ACC112 (cell line): ENCODE measurements at regions not wholly inside any gene's neighbourhood (a gene's known extent, or its start where the extent isn't known, plus 50 kb on each side); places are given as distances from the start of the nearest gene placed in this dataset.
"Not testable (repeated sequence)": the region's sequence is repeated elsewhere in the genome, so short reads cannot be mapped to it uniquely, and the experiment has no call there.

Experiments used
- H2AFZ ChIP-seq: fragments of 200-600 bp; sonication (generic); one replicate; pipeline ENCODE4 v1.6.0; 2017; ENCODE audit warnings: antibody characterized with exemption, low read length; ENCODE audit not compliant: unreplicated experiment
- H3K27ac ChIP-seq: fragments of 200-600 bp; sonication (generic); 2 replicates; pipeline ENCODE4 v1.5.1; 2014; ENCODE audit warnings: low read depth, mild to moderate bottlenecking, antibody characterized with exemption, low read length, moderate library complexity
- H3K27me3 ChIP-seq: fragments of 200-600 bp; sonication (generic); 2 replicates; pipeline ENCODE4 v1.6.1; 2014; ENCODE audit warnings: mild to moderate bottlenecking, antibody characterized with exemption, low read length, moderate library complexity, mixed read lengths; ENCODE audit not compliant: insufficient read depth
- H3K36me3 ChIP-seq: fragments of 200-600 bp; sonication (generic); 2 replicates; pipeline ENCODE4 v1.6.1; 2016; ENCODE audit warnings: mild to moderate bottlenecking, antibody characterized with exemption, low read length, moderate library complexity, mixed read lengths; ENCODE audit not compliant: insufficient read depth
- H3K4me1 ChIP-seq: fragments of 200-600 bp; sonication (generic); one replicate; pipeline ENCODE4 v1.6.1; 2016; ENCODE audit warnings: low read length, mixed read lengths; ENCODE audit not compliant: insufficient read depth, unreplicated experiment, control insufficient read depth
- H3K4me3 ChIP-seq: fragments of 200-600 bp; sonication (generic); 2 replicates; pipeline ENCODE4 v1.5.1; 2014; ENCODE audit warnings: mild to moderate bottlenecking, low read depth, low read length
- H3K79me2 ChIP-seq: fragments of 200-600 bp; sonication (generic); one replicate; pipeline ENCODE4 v1.6.0; 2016; ENCODE audit warnings: low read length; ENCODE audit not compliant: control insufficient read depth, unreplicated experiment, insufficient read depth

- H3K79me2 ChIP-seq: no peaks in the 10 kb centered on the region
- H2AFZ ChIP-seq: no peak overlapping the region
- no peak overlapping the region for H3K27ac ChIP-seq
- no peaks in the 10 kb centered on the region for H3K36me3 ChIP-seq
- H3K4me3 ChIP-seq: no peak overlapping the region
- no peaks in the 10 kb centered on the region for H3K4me1 ChIP-seq
- no peaks in the 10 kb centered on the region; the same call in 1 of the 2 replicates for H3K27me3 ChIP-seq
These were observed 331.2 kb downstream of the THBS2 start for GRCh38 chr6:168922436-168922835.

DNA sequence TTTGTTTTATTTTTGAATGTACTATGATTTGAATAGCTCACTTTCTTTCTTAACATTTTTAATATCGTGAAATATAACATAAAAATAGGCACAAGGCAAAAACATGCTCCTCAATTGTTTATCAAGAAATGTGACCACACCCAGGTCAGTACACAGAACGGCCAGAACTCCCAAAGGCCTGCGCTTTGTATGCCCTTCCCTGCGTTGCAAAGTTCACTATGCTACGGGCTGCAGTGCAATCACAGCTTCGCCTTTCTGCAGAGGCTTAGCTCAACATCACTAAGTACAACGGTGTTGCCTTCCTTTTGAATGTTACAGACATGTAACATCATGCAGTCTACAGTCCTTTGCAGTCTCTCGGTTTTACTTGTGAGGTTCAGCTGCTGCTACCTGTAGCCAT, 333.4 kb downstream of the THBS2 start:
- Histone ChIP-seq H3K4me1 (no peaks in the 10 kb centered on the region), H2AFZ (no peak overlapping the region), H3K4me3 (no peak overlapping the region), H3K79me2 (no peaks in the 10 kb centered on the region), H3K36me3 (no peaks in the 10 kb centered on the region), H3K27ac (no peak overlapping the region), H3K27me3 (no peaks in the 10 kb centered on the region; the same call in 1 of the 2 replicates)

DNA sequence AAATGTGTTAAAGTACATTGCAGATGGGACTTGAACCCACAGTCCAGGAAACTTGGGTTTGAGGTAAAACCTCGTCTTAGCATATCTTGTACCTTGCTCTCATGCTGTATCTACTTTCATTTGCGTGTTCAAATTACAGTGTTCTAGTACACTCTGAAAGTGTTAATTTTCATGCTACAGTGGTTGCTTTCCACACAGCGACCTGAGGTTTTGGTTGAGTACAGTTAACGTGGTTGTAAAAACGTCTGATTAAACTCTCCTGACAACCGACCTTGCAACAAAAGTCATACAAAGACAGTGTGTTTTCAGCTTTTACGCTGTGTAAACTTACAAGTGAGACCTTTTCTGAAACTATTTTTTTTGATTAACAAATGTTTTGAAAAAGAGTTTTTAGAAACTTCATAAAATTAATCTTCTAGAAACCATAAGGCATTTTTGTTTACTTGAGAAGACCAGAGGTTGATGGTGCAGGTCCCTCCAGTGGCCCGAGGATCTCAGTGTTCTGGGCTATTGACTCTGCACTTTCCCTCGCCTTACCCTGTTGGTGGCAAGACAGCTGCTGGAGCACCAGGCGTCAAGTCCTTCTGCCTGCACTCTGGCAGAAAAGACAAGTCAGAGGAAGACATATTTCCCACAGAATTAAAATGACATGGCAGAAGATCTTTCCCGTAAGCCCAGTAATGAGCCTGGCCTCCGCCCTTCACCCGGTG, 334.0 kb downstream of the THBS2 start:
- no peak overlapping the region for H2AFZ ChIP-seq
- H3K4me1 ChIP-seq: no peaks in the 10 kb centered on the region
- no peaks in the 10 kb centered on the region; the same call in 1 of the 2 replicates for H3K27me3 ChIP-seq

GRCh38 chr6:168916576-168917211, 337.0 kb downstream of the THBS2 start:
- Histone ChIP-seq H3K27ac (no peak overlapping the region), H3K79me2 (no peaks in the 10 kb centered on the region), H3K4me1 (no peaks in the 10 kb centered on the region), H2AFZ (no peak overlapping the region), H3K36me3 (no peaks in the 10 kb centered on the region), H3K4me3 (no peak overlapping the region), H3K27me3 (no peaks in the 10 kb centered on the region; the same call in 1 of the 2 replicates)

More for the DNA sequence above, 334.0 kb downstream of the THBS2 start:
- no peak overlapping the region for H3K27ac ChIP-seq
- no peaks in the 10 kb centered on the region for H3K79me2 ChIP-seq
- no peaks in the 10 kb centered on the region for H3K36me3 ChIP-seq
- H3K4me3 ChIP-seq: no peak overlapping the region

GRCh38 chr6:168915855-168916254, 337.8 kb downstream of the THBS2 start:
- H3K4me1 ChIP-seq: no peaks in the 10 kb centered on the region
- no peaks in the 10 kb centered on the region; the same call in 1 of the 2 replicates for H3K27me3 ChIP-seq
- H3K4me3 ChIP-seq: no peak overlapping the region
- no peak overlapping the region for H2AFZ ChIP-seq
- H3K36me3 ChIP-seq: no peaks in the 10 kb centered on the region
- H3K27ac ChIP-seq: no peak overlapping the region
- no peaks in the 10 kb centered on the region for H3K79me2 ChIP-seq

GRCh38 chr6:168915242-168915641, 338.4 kb downstream of the THBS2 start:
- Histone ChIP-seq H2AFZ (no peak overlapping the region), H3K4me1 (no peaks in the 10 kb centered on the region), H3K27ac (no peak overlapping the region), H3K4me3 (no peak overlapping the region), H3K27me3 (no peaks in the 10 kb centered on the region; the same call in 1 of the 2 replicates), H3K79me2 (no peaks in the 10 kb centered on the region), H3K36me3 (no peaks in the 10 kb centered on the region)

- Histone ChIP-seq H3K4me1 (no peaks in the 10 kb centered on the region), H3K79me2 (no peaks in the 10 kb centered on the region), H3K4me3 (no peak overlapping the region), H3K27me3 (no peaks in the 10 kb centered on the region), H3K36me3 (no peaks in the 10 kb centered on the region), H2AFZ (no peak overlapping the region), H3K27ac (no peak overlapping the region)
These were observed 339.7 kb downstream of the THBS2 start for GRCh38 chr6:168913866-168914469.

DNA sequence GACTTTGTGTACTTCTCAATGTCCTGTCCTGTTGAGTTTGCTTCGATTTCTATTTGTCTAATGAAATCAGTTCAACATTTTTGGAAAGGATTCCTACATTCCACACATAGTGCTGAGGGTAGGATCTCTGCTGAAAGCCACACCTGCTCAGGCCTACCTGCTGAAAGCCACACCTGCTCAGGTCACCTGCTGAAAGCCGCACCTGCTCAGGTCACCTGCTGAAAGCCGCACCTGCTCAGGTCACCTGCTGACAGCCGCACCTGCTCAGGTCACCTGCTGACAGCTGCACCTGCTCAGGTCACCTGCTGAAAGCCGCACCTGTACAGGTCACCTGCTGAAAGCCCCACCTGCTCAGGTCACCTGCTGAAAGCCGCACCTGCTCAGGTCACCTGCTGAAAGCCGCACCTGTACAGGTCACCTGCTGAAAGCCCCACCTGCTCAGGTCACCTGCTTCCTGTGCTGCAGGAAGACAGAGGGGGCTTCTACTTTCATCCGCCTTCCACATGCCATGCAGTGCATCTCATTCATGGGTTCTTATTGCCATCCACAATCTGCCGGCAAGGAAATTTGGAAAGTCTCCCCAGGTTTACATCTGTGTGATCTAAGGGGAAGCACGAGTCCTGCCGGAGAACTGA, 340.3 kb downstream of the THBS2 start:
- H2AFZ ChIP-seq, H3K4me1 ChIP-seq, H3K36me3 ChIP-seq, H3K4me3 ChIP-seq, H3K27ac ChIP-seq, H3K79me2 ChIP-seq, H3K27me3 ChIP-seq: not testable (repeated sequence)

DNA sequence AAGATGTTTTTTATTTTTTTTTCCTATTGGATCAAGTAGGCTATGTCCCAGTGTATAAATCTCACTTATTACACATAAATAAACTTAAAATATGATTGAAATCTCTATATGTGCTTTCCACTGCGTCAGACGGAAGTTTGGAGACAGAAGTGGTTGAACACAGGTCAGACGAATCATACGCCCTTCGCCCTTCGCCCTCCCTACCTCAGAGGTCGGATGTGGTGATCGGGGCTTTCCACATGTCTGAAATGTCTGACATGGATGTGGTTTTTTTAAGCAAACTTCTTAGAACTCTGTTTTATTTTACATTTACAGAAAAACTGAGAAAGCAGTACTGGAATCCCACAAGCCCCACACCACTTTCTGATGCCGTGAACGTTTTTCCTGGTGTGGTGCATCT, 344.4 kb downstream of the THBS2 start:
- Histone ChIP-seq H2AFZ (no peak overlapping the region), H3K4me3 (no peak overlapping the region), H3K27ac (0 out of 2 replicates have a peak overlapping the region, but pooled peaks have one; percentile 45), H3K79me2 (no peaks in the 10 kb centered on the region), H3K27me3 (no peaks in the 10 kb centered on the region), H3K4me1 (peaks cover 4% of the 10 kb centered on the region), H3K36me3 (no peaks in the 10 kb centered on the region)

DNA sequence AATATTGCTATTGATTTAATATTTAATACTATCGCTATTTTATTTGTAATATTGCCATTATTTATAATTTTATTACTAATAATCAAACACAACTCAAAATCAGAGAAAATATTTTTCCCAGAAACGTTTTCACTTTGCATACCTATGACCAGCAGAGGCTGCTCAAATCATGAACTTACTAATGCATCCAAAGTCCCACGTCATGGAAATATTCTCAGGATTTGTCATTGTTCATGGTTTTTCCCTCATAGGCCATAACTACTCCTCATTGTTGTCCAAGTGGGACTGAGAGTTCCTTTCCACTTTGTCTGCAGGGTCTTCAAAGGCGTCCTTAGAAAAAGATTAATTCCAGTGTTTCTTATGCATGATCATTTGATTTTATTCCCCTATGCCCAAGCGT, 344.8 kb downstream of the THBS2 start:
- Histone ChIP-seq H3K27ac (peak overlapping the region; percentile 76; the same call in 1 of the 2 replicates), H3K4me1 (peaks cover 4% of the 10 kb centered on the region), H3K79me2 (no peaks in the 10 kb centered on the region), H3K27me3 (no peaks in the 10 kb centered on the region), H2AFZ (no peak overlapping the region), H3K4me3 (no peak overlapping the region), H3K36me3 (no peaks in the 10 kb centered on the region)
